ENCODE measurements at regions not wholly inside any gene's neighbourhood (a gene's known extent, or its start where the extent isn't known, plus 50 kb on each side); places are given as distances from the start of the nearest gene placed in this dataset.

GRCh38 chr5:105807951-105808350 lies 1862.8 kb downstream of the EFNA5 start:
- no peak for TF ChIP-seq CTCF (IDR thresholded peaks at IDR 0.05; ENCODE audit: low read depth, low read length, missing control alignments)
- H3K4me3 ChIP-seq (replicated peaks; ENCODE audit: low read depth, low read length): no peak overlapping the region

GRCh38 chr5:105807290-105807689 lies 1863.4 kb downstream of the EFNA5 start:
- H3K4me3 ChIP-seq (replicated peaks; ENCODE audit: low read depth, low read length): no peak overlapping the region
- no peak for DNase-seq (ENCODE audit: extremely low read depth, low read depth)
- no peak for TF ChIP-seq CTCF (IDR thresholded peaks at IDR 0.05; ENCODE audit: low read depth, low read length, missing control alignments)

More at GRCh38 chr5:105807951-105808350, 1862.8 kb downstream of the EFNA5 start:
- DNase-seq (ENCODE audit: extremely low read depth, low read depth): no peak

GRCh38 chr5:105806596-105806995 lies 1864.1 kb downstream of the EFNA5 start:
- H3K4me3 ChIP-seq (replicated peaks; ENCODE audit: low read depth, low read length): no peak overlapping the region
- DNase-seq (ENCODE audit: extremely low read depth, low read depth): no peak
- no peak for TF ChIP-seq CTCF (IDR thresholded peaks at IDR 0.05; ENCODE audit: low read depth, low read length, missing control alignments)

GRCh38 chr5:105803431-105803830 lies 1867.3 kb downstream of the EFNA5 start:
- no peak overlapping the region for H3K4me3 ChIP-seq (replicated peaks; ENCODE audit: low read depth, low read length)
- no peak for DNase-seq (ENCODE audit: extremely low read depth, low read depth)
- TF ChIP-seq CTCF (IDR thresholded peaks at IDR 0.05; ENCODE audit: low read depth, low read length, missing control alignments): no peak

GRCh38 chr5:105794578-105794977 lies 1876.2 kb downstream of the EFNA5 start:
- H3K4me3 ChIP-seq (replicated peaks; ENCODE audit: low read depth, low read length): no peak overlapping the region
- DNase-seq (ENCODE audit: extremely low read depth, low read depth): no peak

GRCh38 chr5:105789246-105789645 lies 1881.5 kb downstream of the EFNA5 start:
- DNase-seq (ENCODE audit: extremely low read depth, low read depth): no peak
- TF ChIP-seq CTCF (IDR thresholded peaks at IDR 0.05; ENCODE audit: low read depth, low read length, missing control alignments): no peak
- H3K4me3 ChIP-seq (replicated peaks; ENCODE audit: low read depth, low read length): no peak overlapping the region

More at GRCh38 chr5:105794578-105794977, 1876.2 kb downstream of the EFNA5 start:
- TF ChIP-seq CTCF (IDR thresholded peaks at IDR 0.05; ENCODE audit: low read depth, low read length, missing control alignments): no peak

GRCh38 chr5:105783811-105784210 lies 1886.9 kb downstream of the EFNA5 start:
- TF ChIP-seq CTCF (IDR thresholded peaks at IDR 0.05; ENCODE audit: low read depth, low read length, missing control alignments): no peak

More at GRCh38 chr5:105783811-105784210, 1886.9 kb downstream of the EFNA5 start:
- H3K4me3 ChIP-seq (replicated peaks; ENCODE audit: low read depth, low read length): no peak overlapping the region
- DNase-seq (ENCODE audit: extremely low read depth, low read depth): no peak

All from HFF-Myc (cell line).